ENCODE measurements at regions not wholly inside any gene's neighbourhood (a gene's known extent, or its start where the extent isn't known, plus 50 kb on each side); places are given as distances from the start of the nearest gene placed in this dataset.

GRCh38 chr14:22487941-22488340 is 101.1 kb downstream of the DAD1 start:
- TF ChIP-seq, protein P1, sequence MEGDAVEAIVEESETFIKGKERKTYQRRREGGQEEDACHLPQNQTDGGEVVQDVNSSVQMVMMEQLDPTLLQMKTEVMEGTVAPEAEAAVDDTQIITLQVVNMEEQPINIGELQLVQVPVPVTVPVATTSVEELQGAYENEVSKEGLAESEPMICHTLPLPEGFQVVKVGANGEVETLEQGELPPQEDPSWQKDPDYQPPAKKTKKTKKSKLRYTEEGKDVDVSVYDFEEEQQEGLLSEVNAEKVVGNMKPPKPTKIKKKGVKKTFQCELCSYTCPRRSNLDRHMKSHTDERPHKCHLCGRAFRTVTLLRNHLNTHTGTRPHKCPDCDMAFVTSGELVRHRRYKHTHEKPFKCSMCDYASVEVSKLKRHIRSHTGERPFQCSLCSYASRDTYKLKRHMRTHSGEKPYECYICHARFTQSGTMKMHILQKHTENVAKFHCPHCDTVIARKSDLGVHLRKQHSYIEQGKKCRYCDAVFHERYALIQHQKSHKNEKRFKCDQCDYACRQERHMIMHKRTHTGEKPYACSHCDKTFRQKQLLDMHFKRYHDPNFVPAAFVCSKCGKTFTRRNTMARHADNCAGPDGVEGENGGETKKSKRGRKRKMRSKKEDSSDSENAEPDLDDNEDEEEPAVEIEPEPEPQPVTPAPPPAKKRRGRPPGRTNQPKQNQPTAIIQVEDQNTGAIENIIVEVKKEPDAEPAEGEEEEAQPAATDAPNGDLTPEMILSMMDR (IDR thresholded peaks at IDR 0.05; ENCODE audit: control insufficient read depth, extremely low read depth, insufficient read depth): no peak
- DNase-seq (ENCODE audit: low read depth): no peak
- H3K4me3 ChIP-seq (ENCODE audit: low read depth, low read length): no peak overlapping the region

GRCh38 chr14:22487401-22487800 is 101.6 kb downstream of the DAD1 start:
- DNase-seq (ENCODE audit: low read depth): no peak
- TF ChIP-seq, protein P1 (IDR thresholded peaks at IDR 0.05; ENCODE audit: control insufficient read depth, extremely low read depth, insufficient read depth): no peak
- no peak overlapping the region for H3K4me3 ChIP-seq (ENCODE audit: low read depth, low read length)

DNA sequence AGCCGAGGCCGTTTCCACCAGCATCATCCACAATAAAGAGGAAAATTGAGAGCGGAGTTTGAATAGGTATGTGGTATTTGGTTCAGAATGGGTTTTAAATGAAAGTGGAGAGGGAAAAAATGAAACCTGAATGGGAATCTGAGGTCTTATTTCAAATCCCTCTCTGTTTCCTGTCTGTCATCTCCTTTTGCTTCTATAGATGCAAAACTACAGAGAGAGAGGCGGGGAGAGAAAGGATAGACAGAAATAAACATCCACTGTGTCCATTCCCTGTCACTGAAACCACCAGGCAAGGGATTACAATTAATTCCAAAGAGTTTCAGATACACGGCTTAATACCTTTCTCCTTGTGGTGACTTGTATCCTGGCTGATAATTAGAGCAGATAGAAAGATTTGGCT is 102.3 kb downstream of the DAD1 start:
- TF ChIP-seq, protein P1 (IDR thresholded peaks at IDR 0.05; ENCODE audit: control insufficient read depth, extremely low read depth, insufficient read depth): no peak
- H3K4me3 ChIP-seq (ENCODE audit: low read depth, low read length): no peak overlapping the region
- no peak for DNase-seq (ENCODE audit: low read depth)

GRCh38 chr14:22485649-22486048 is 103.4 kb downstream of the DAD1 start:
- DNase-seq (ENCODE audit: low read depth): no peak
- TF ChIP-seq, protein P1 (IDR thresholded peaks at IDR 0.05; ENCODE audit: control insufficient read depth, extremely low read depth, insufficient read depth): no peak
- no peak overlapping the region for H3K4me3 ChIP-seq (ENCODE audit: low read depth, low read length)

DNA sequence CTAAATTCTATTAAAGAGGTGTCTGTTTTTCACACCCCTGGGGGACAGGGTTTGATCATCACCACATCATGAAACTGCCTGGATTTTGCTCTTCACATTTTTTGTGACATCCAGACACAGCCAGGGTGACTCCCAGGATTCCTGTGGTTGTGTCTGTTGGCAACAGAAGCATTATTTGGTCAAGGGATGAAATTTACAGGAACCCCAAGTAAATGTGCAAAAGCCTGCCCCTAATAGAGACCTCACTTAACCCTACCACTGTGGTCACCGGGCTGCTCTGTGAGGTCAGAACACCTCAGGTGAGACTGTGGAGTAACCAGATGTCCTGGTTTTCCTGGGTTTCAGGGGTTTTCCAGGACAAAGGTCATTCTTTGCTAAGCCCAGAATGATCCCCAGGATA is 103.8 kb downstream of the DAD1 start:
- TF ChIP-seq, protein P1 (IDR thresholded peaks at IDR 0.05; ENCODE audit: control insufficient read depth, extremely low read depth, insufficient read depth): no peak
- no peak for DNase-seq (ENCODE audit: low read depth)
- H3K4me3 ChIP-seq (ENCODE audit: low read depth, low read length): no peak overlapping the region

DNA sequence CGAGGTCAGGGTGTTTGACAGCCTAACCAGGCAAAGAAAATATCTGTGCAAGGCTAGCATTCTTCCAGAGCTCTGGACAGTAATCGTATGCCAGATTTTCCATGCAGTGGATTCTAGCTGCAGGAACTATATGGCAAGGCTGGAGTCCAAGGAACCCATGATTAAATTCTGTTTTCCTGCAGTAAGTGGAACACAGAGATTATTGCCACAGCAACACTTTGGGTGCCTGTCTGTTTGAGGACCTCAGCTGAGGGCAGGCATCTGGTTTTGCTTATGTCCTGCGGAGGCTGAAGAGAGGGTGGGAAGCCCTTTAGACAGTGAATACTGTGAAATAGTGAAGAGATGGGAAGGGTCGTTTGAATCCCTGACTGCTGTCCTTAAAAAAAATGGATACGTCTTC is 104.4 kb downstream of the DAD1 start:
- TF ChIP-seq, protein P1 (IDR thresholded peaks at IDR 0.05; ENCODE audit: control insufficient read depth, extremely low read depth, insufficient read depth): no peak
- H3K4me3 ChIP-seq (ENCODE audit: low read depth, low read length): no peak overlapping the region
- no peak for DNase-seq (ENCODE audit: low read depth)

DNA sequence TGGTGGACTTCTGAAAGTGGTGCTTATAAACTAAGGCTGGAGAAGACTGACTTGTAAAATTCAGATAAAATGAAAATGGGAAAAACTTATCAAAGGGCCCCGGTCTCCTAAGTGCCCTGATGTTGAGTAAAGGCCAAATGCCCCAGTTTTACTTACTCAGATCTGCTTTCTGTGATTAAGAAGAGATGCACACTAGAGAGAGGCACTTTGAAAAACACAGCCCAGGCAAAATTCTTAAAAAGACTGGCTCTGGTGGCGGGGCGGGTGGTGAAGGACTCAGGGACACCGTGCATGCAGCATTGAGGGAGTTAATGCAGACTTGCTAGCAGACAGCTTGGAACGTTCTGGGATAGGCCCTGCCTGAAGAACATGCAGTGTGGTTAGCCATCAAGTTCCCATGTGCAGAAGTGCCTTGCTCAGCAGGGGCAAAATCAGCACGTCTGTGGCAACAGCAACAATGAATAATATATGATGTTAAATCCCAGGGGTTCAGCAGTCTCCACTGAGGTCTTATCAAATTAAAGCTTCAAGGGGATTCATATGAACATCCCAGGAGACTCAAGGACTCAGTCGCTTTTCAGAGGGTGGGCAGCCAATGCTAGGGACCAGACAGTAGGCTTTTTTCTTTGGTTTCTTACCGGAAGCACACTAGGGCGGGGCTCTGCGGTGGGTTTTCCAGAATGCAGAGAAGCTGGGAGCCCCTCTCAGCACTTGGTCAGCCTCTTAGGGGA is 105.0 kb downstream of the DAD1 start:
- no peak overlapping the region for H3K4me3 ChIP-seq (ENCODE audit: low read depth, low read length)
- TF ChIP-seq, protein P1 (IDR thresholded peaks at IDR 0.05; ENCODE audit: control insufficient read depth, extremely low read depth, insufficient read depth): no peak
- no peak for DNase-seq (ENCODE audit: low read depth)

All from LNCaP clone FGC (cell line).